Liver (tissue), 8 donors: ENCODE measurements at regions not wholly inside any gene's neighbourhood (a gene's known extent, or its start where the extent isn't known, plus 50 kb on each side); places are given as distances from the start of the nearest gene placed in this dataset.
"Not testable (repeated sequence)": the region's sequence is repeated elsewhere in the genome, so short reads cannot be mapped to it uniquely, and the experiment has no call there.

Experiments used
- DNase-seq: peaks from one replicate; pipeline ENCODE4 v3.0.0-alpha.2; 2017; ENCODE audit warnings: low spot score
- H3K27ac ChIP-seq, 2 donors: one replicate each; pipeline ENCODE4 v1.7.0; 2013; ENCODE audit warnings: inconsistent platforms in 2 of 2, low read length in 2 of 2, control low read depth in 1 of 2, low read depth in 1 of 2, mild to moderate bottlenecking in 1 of 2
- H3K27me3 ChIP-seq, 4 donors: one replicate each; pipeline versions ENCODE4 v1.6.1 to v1.7.0; 2013; ENCODE audit warnings: low read length in 3 of 4, inconsistent platforms in 1 of 4, mild to moderate bottlenecking in 1 of 4, moderate library complexity in 1 of 4; ENCODE audit not compliant: control insufficient read depth in 4 of 4, insufficient read depth in 4 of 4
- H3K36me3 ChIP-seq, 4 donors: one replicate each; pipeline versions ENCODE4 v1.6.1 to v1.7.0; 2013; ENCODE audit warnings: low read length in 3 of 4, mild to moderate bottlenecking in 3 of 4, low read depth in 1 of 4, moderate library complexity in 1 of 4; ENCODE audit not compliant: control insufficient read depth in 4 of 4, insufficient read depth in 3 of 4
- H3K4me1 ChIP-seq, 4 donors: one replicate each; pipeline versions ENCODE4 v1.6.1 to v1.7.0; 2013; ENCODE audit warnings: low read length in 3 of 4, mild to moderate bottlenecking in 3 of 4, moderate library complexity in 1 of 4; ENCODE audit not compliant: control insufficient read depth in 4 of 4, insufficient read depth in 4 of 4
- H3K4me3 ChIP-seq, 3 donors: one replicate each; pipeline versions ENCODE4 v1.6.1 to v1.7.0; 2013; ENCODE audit warnings: low read length in 3 of 3, control low read depth in 1 of 3, low read depth in 1 of 3, mild to moderate bottlenecking in 1 of 3
- H3K9ac ChIP-seq, 2 donors: one replicate each; pipeline ENCODE4 v1.7.0; 2013; ENCODE audit warnings: low read length in 2 of 2, mild to moderate bottlenecking in 2 of 2, moderate library complexity in 2 of 2, control low read depth in 1 of 2, low read depth in 1 of 2
- H3K9me3 ChIP-seq, 4 donors: one replicate each; pipeline versions ENCODE4 v1.6.1 to v1.7.0; 2013; ENCODE audit warnings: low read length in 3 of 4; ENCODE audit not compliant: control insufficient read depth in 4 of 4
- ATF3 ChIP-seq: IDR thresholded peaks from 2 replicates; pipeline ENCODE4 v1.6.1; 2016; ENCODE audit warnings: antibody characterized with exemption
- CTCF ChIP-seq: fragments of 150-350 bp; IDR thresholded peaks from 2 replicates; pipeline ENCODE4 v1.5.1; 2017; ENCODE audit warnings: improper control_type of control experiment, low read depth, low read length; ENCODE audit not compliant: missing input control
- EGR1 ChIP-seq, 2 donors: IDR thresholded peaks; 2 replicates each; pipeline ENCODE4 v1.6.1; 2016 to 2018; ENCODE audit warnings: antibody characterized with exemption in 2 of 2, low read depth in 2 of 2
- FOXA1 ChIP-seq: IDR thresholded peaks from 2 replicates; pipeline ENCODE4 v1.6.1; 2016; ENCODE audit warnings: antibody characterized with exemption
- FOXA2 ChIP-seq: IDR thresholded peaks from 2 replicates; pipeline ENCODE4 v1.6.1; 2016; ENCODE audit warnings: antibody characterized with exemption
- GABPA ChIP-seq, 2 donors: IDR thresholded peaks in 1 of 2; conservative IDR thresholded peaks in 1 of 2; 2 replicates each; pipeline ENCODE4 v1.6.1; 2016; ENCODE audit warnings: antibody characterized with exemption in 2 of 2, mild to moderate bottlenecking in 1 of 2, moderate library complexity in 1 of 2
- HNF4A ChIP-seq, 2 donors: conservative IDR thresholded peaks; 2 replicates each; pipeline ENCODE4 v1.6.1; 2016; ENCODE audit warnings: antibody characterized with exemption in 2 of 2, mild to moderate bottlenecking in 2 of 2
- HNF4G ChIP-seq: IDR thresholded peaks from 2 replicates; pipeline ENCODE4 v1.6.1; 2016; ENCODE audit warnings: antibody characterized with exemption
- JUND ChIP-seq, 2 donors: IDR thresholded peaks; 2 replicates each; pipeline ENCODE4 v1.6.1; 2016; ENCODE audit warnings: antibody characterized with exemption in 2 of 2
- MAX ChIP-seq: IDR thresholded peaks from 2 replicates; pipeline ENCODE4 v1.6.1; 2016; ENCODE audit warnings: antibody characterized with exemption
- NR2F2 ChIP-seq: IDR thresholded peaks from 2 replicates; pipeline ENCODE4 v1.6.1; 2016; ENCODE audit warnings: antibody characterized with exemption
- RAD21 ChIP-seq, 2 donors: IDR thresholded peaks; 2 replicates each; pipeline ENCODE4 v1.6.1; 2016; ENCODE audit warnings: antibody characterized with exemption in 2 of 2, mild to moderate bottlenecking in 2 of 2
- REST ChIP-seq: IDR thresholded peaks from 2 replicates; pipeline ENCODE4 v1.6.1; 2016; ENCODE audit warnings: antibody characterized with exemption, mild to moderate bottlenecking
- SP1 ChIP-seq: IDR thresholded peaks from 2 replicates; pipeline ENCODE4 v1.6.1; 2018; ENCODE audit warnings: antibody characterized with exemption, mild to moderate bottlenecking
- TAF1 ChIP-seq: conservative IDR thresholded peaks from 2 replicates; pipeline ENCODE4 v1.6.1; 2016; ENCODE audit warnings: antibody characterized with exemption, mild to moderate bottlenecking
- YY1 ChIP-seq: IDR thresholded peaks from 2 replicates; pipeline ENCODE4 v1.6.1; 2016; ENCODE audit warnings: antibody characterized with exemption, mild to moderate bottlenecking
- WGBS: extraction: QIAGEN DNeasy Blood & Tissue Kit; methylation state at CpG from one replicate; pipeline ENCODE4 v1.1.7; 2013; 5-methylcytosine and 5-hydroxymethylcytosine counted together
- donor health status: healthy.
- donor health status: healthy.
- donor health status: healthy.
- donor health status: healthy.
- donor health status: healthy.

GRCh38 chr6:11445146-11445545, 92.4 kb upstream of the TMEM170B start:
- Histone ChIP-seq H3K27me3 (no peaks in the 10 kb centered on the region), H3K9ac (no peak overlapping the region), H3K4me3 (no peak overlapping the region), H3K4me1 (no peaks in the 10 kb centered on the region), H3K36me3 (no peaks in the 10 kb centered on the region), H3K27ac (no peak overlapping the region), H3K9me3 (no peaks in the 10 kb centered on the region)
- DNase-seq, result no peak
- TF ChIP-seq CTCF, result no peak
- TF ChIP-seq GABPA (IDR thresholded peaks at IDR 0.05 in 1 of 2, conservative IDR thresholded peaks at IDR 0.05 in 1 of 2), result no peak
- TF ChIP-seq ATF3, result no peak
- TF ChIP-seq YY1, result no peak
- no peak for TF ChIP-seq REST
- TF ChIP-seq JUND (IDR thresholded peaks at IDR 0.05), result no peak
- no peak for TF ChIP-seq EGR1 (IDR thresholded peaks at IDR 0.05; ENCODE audit: low read depth in 2 of 2)
- no peak for TF ChIP-seq FOXA2
- no peak for TF ChIP-seq TAF1
- TF ChIP-seq RAD21 (IDR thresholded peaks at IDR 0.05), result no peak
- TF ChIP-seq NR2F2, result no peak
- TF ChIP-seq HNF4A (conservative IDR thresholded peaks at IDR 0.05), result no peak
- 99% methylated on average over 2 of the region's 2 CpGs for WGBS

GRCh38 chr6:11443125-11443524, 94.4 kb upstream of the TMEM170B start:
- 98% methylated on average over 1 of the region's 1 CpG for WGBS
- not testable (repeated sequence) for H3K27me3 ChIP-seq, DNase-seq, H3K4me1 ChIP-seq, H3K9me3 ChIP-seq, H3K27ac ChIP-seq, H3K36me3 ChIP-seq, H3K4me3 ChIP-seq, H3K9ac ChIP-seq
- TF ChIP-seq HNF4A (conservative IDR thresholded peaks at IDR 0.05), result peak; percentile 13 to 29

GRCh38 chr6:11442495-11442894, 95.1 kb upstream of the TMEM170B start:
- Histone ChIP-seq H3K9me3 (no peaks in the 10 kb centered on the region), H3K27me3 (no peaks in the 10 kb centered on the region), H3K4me3 (no peak overlapping the region), H3K27ac (no peak overlapping the region), H3K4me1 (no peaks in the 10 kb centered on the region), H3K36me3 (no peaks in the 10 kb centered on the region), H3K9ac (no peak overlapping the region)
- TF ChIP-seq EGR1 (IDR thresholded peaks at IDR 0.05; ENCODE audit: low read depth in 2 of 2) (no peak), FOXA1 (no peak), JUND (IDR thresholded peaks at IDR 0.05) (no peak), RAD21 (IDR thresholded peaks at IDR 0.05) (no peak), ATF3 (no peak), HNF4G (no peak), YY1 (no peak), SP1 (no peak), FOXA2 (no peak), CTCF (no peak), MAX (no peak)
- no peak for DNase-seq
- WGBS, result 94% methylated on average over 2 of the region's 2 CpGs
